Endothelial cell of umbilical vein (primary cell): ENCODE measurements at regions not wholly inside any gene's neighbourhood (a gene's known extent, or its start where the extent isn't known, plus 50 kb on each side); places are given as distances from the start of the nearest gene placed in this dataset.

Source experiments
- BruUV-seq: library from RNA; stranded (reverse); fragments of 400-500 nt; replicated peaks from 2 replicates; lab custom pipeline; 2021; lab: Mats Ljungman, UMichigan
- CTCF ChIA-PET: fragments of 300-600, 350-600 bp; sonication (Branson Sonifier 250); formaldehyde crosslinking; loops from one replicate; lab custom pipeline; 2021; ENCODE audit warnings: antibody characterized with exemption, inconsistent platforms; lab: Charles Lee
- POLR2A ChIA-PET: fragments of 300-600, 350-600 bp; sonication (Branson Sonifier 250); formaldehyde crosslinking; loops from one replicate; lab custom pipeline; 2021; ENCODE audit warnings: antibody characterized with exemption, inconsistent platforms; lab: Charles Lee
- DNase-seq: peaks from one replicate; pipeline ENCODE4 v3.0.0-alpha.2; 2011; ENCODE audit warnings: low read depth, low spot score
- FAIRE-seq: peaks from 2 replicates; lab custom pipeline; 2011; peaks lifted over from hg19 to GRCh38; lab: Jason Lieb, UNC
- H2AFZ ChIP-seq: 2 replicates; pipeline ENCODE4 v1.6.0; 2012; ENCODE audit warnings: low read depth, low read length, control low read depth, inconsistent platforms
- H3K27ac ChIP-seq: 2 replicates; pipeline ENCODE4 v1.5.1; 2011; ENCODE audit warnings: low read depth, mild to moderate bottlenecking, control low read depth, low read length, moderate library complexity; ENCODE audit not compliant: insufficient read depth
- H3K27me3 ChIP-seq, 2 experiments: 2 replicates each; pipeline versions ENCODE4 v1.6.0 to v1.6.1; 2011; ENCODE audit warnings: low read length in 2 of 2, mixed read lengths in 1 of 2; ENCODE audit not compliant: control insufficient read depth in 2 of 2, insufficient read depth in 2 of 2
- H3K36me3 ChIP-seq, 2 experiments: 2 replicates in 1 of 2; 3 replicates in 1 of 2; pipeline ENCODE4 v1.5.1; 2011; ENCODE audit warnings: low read length in 2 of 2, mild to moderate bottlenecking in 1 of 2, moderate library complexity in 1 of 2; ENCODE audit not compliant: control insufficient read depth in 2 of 2, insufficient read depth in 2 of 2; ENCODE audit errors: extremely low read depth in 1 of 2
- H3K4me1 ChIP-seq: 3 replicates; pipeline ENCODE4 v1.5.1; 2011; ENCODE audit warnings: mild to moderate bottlenecking, low read length; ENCODE audit not compliant: control insufficient read depth, insufficient read depth; ENCODE audit errors: extremely low read depth
- H3K4me2 ChIP-seq: 2 replicates; pipeline ENCODE4 v1.6.1; 2011; ENCODE audit warnings: low read length, control low read depth, mixed read lengths; ENCODE audit not compliant: insufficient read depth
- H3K4me3 ChIP-seq, 3 experiments: fragments of 200-600 bp in 1 of 3; sonication (generic), shearing (Covaris generic) in 1 of 3; replicated peaks in 1 of 3; 2 replicates each; pipeline ENCODE4 v1.5.1; 2011 to 2016; ENCODE audit warnings: control low read depth in 3 of 3, low read length in 3 of 3, mild to moderate bottlenecking in 2 of 3, inconsistent platforms in 1 of 3, low read depth in 1 of 3, moderate library complexity in 1 of 3; ENCODE audit not compliant: insufficient read depth in 1 of 3
- H3K79me2 ChIP-seq: 2 replicates; pipeline ENCODE4 v1.6.0; 2012; ENCODE audit warnings: low read length, inconsistent platforms; ENCODE audit not compliant: control insufficient read depth, insufficient read depth
- H3K9ac ChIP-seq: replicated peaks from 2 replicates; pipeline ENCODE3; 2011; ENCODE audit warnings: low read length, control low read depth; ENCODE audit not compliant: insufficient read depth; ENCODE audit errors: extremely low read depth
- H3K9me1 ChIP-seq: replicated peaks from 3 replicates; pipeline ENCODE4 v1.6.0; 2011; ENCODE audit warnings: mild to moderate bottlenecking, low read length; ENCODE audit not compliant: control insufficient read depth, insufficient read depth; ENCODE audit errors: extremely low read depth
- H3K9me3 ChIP-seq: replicated peaks from 2 replicates; pipeline ENCODE4 v1.5.1; 2012; ENCODE audit warnings: low read length, inconsistent platforms; ENCODE audit not compliant: control insufficient read depth, insufficient read depth
- H4K20me1 ChIP-seq: replicated peaks from 2 replicates; pipeline ENCODE3; 2011; ENCODE audit warnings: mild to moderate bottlenecking, low read length; ENCODE audit not compliant: control insufficient read depth, insufficient read depth; ENCODE audit errors: extremely low read depth
- CTCF ChIP-seq, 2 donors: IDR thresholded peaks; 1 replicate in 1 of 2; 2 replicates in 1 of 2; pipeline ENCODE4 v1.5.1; 2011; ENCODE audit warnings: low read length in 2 of 2, mild to moderate bottlenecking in 2 of 2, moderate library complexity in 2 of 2, control low read depth in 1 of 2, inconsistent platforms in 1 of 2, low read depth in 1 of 2; ENCODE audit not compliant: insufficient read depth in 1 of 2; ENCODE audit errors: extremely low read depth in 1 of 2
- EZH2 ChIP-seq: IDR thresholded peaks from 2 replicates; pipeline ENCODE4 v1.6.1; 2012; ENCODE audit warnings: borderline replicate concordance, low read depth, mild to moderate bottlenecking, moderate library complexity, low read length, inconsistent platforms; ENCODE audit not compliant: severe bottlenecking
- FOS ChIP-seq: IDR thresholded peaks from 2 replicates; pipeline ENCODE4 v1.6.1; 2011; ENCODE audit warnings: mild to moderate bottlenecking, low read length, moderate library complexity, borderline replicate concordance; ENCODE audit not compliant: insufficient read depth
- GATA2 ChIP-seq: IDR thresholded peaks from 2 replicates; pipeline ENCODE4 v1.7.0; 2011; ENCODE audit warnings: low read depth, mild to moderate bottlenecking, moderate library complexity, mixed read lengths, low read length; ENCODE audit not compliant: insufficient read length, insufficient read depth
- JUN ChIP-seq: IDR thresholded peaks from 2 replicates; pipeline ENCODE4 v1.6.1; 2011; ENCODE audit warnings: borderline replicate concordance, low read depth; ENCODE audit not compliant: insufficient read length, insufficient read depth
- MAX ChIP-seq: IDR thresholded peaks from 2 replicates; pipeline ENCODE4 v1.6.1; 2011; ENCODE audit not compliant: insufficient read depth, insufficient read length
- MYC ChIP-seq: IDR thresholded peaks from one replicate; pipeline ENCODE4 v1.6.1; 2011; ENCODE audit warnings: mild to moderate bottlenecking, low read depth, low read length
- POLR2A ChIP-seq: IDR thresholded peaks from 2 replicates; pipeline ENCODE4 v1.6.1; 2012; ENCODE audit warnings: low read depth, mild to moderate bottlenecking, control low read depth, low read length
- POLR2AphosphoS5 ChIP-seq: IDR thresholded peaks from 2 replicates; pipeline ENCODE4 v1.6.1; 2012; ENCODE audit warnings: low read depth, mild to moderate bottlenecking, control low read depth, low read length, moderate library complexity; ENCODE audit not compliant: insufficient read depth
- dilution Hi-C: fragments of 300-500 bp; cut with MboI; formaldehyde crosslinking; loops from one replicate; pipeline ENCODE4 v1.15.0; 2019; ENCODE audit warnings: low sequenced_read_pairs; ENCODE audit not compliant: extremely low pct_ligation_motif_present
- intact Hi-C: fragments of 100-400 bp; cut with micrococcal nuclease; formaldehyde crosslinking; loops from one replicate; pipeline ENCODE4 v1.10.0; 2022

- dilution Hi-C loops (no loop called here), intact Hi-C loops (no loop called here)
- no peak overlapping the region for H3K9ac ChIP-seq
- BruUV-seq, result no TSS peak
- H3K27me3 ChIP-seq, result no peaks in the 10 kb centered on the region
- H3K27ac ChIP-seq, result no peak overlapping the region
- no peak for TF ChIP-seq JUN
- no peak for TF ChIP-seq MAX
- TF ChIP-seq GATA2, result no peak
- ChIA-PET POLR2A (no interaction called here), CTCF (no interaction called here)
- no peak overlapping the region for H3K4me2 ChIP-seq
- DNase-seq, result no peak
- no peaks in the 10 kb centered on the region for H3K36me3 ChIP-seq
- H2AFZ ChIP-seq, result no peak overlapping the region
- no peak overlapping the region for H3K4me3 ChIP-seq
- H3K4me1 ChIP-seq, result no peaks in the 10 kb centered on the region
- no peak for FAIRE-seq
- H3K9me3 ChIP-seq, result no peaks in the 10 kb centered on the region
- H4K20me1 ChIP-seq, result no peaks in the 10 kb centered on the region
- no peaks in the 10 kb centered on the region for H3K79me2 ChIP-seq
- no peaks in the 10 kb centered on the region for H3K9me1 ChIP-seq
Measured at GRCh38 chr5:144638787-144639186, 468.1 kb downstream of the KCTD16 start.

- intact Hi-C loops, result no loop called here
- H4K20me1 ChIP-seq, result no peaks in the 10 kb centered on the region
- no peaks in the 10 kb centered on the region for H3K27me3 ChIP-seq
- H3K4me3 ChIP-seq, result no peak overlapping the region
- CTCF ChIA-PET, result no interaction called here
- no peaks in the 10 kb centered on the region for H3K79me2 ChIP-seq
- no peaks in the 10 kb centered on the region for H3K9me3 ChIP-seq
- H3K27ac ChIP-seq, result no peak overlapping the region
- BruUV-seq, result no TSS peak
- dilution Hi-C loops, result no loop called here
- FAIRE-seq, result no peak
- H2AFZ ChIP-seq, result no peak overlapping the region
- H3K9me1 ChIP-seq, result no peaks in the 10 kb centered on the region
- no peaks in the 10 kb centered on the region for H3K4me1 ChIP-seq
- POLR2A ChIA-PET, result no interaction called here
- no peaks in the 10 kb centered on the region for H3K36me3 ChIP-seq
- no peak overlapping the region for H3K9ac ChIP-seq
- H3K4me2 ChIP-seq, result no peak overlapping the region
- DNase-seq, result no peak
- no peak for TF ChIP-seq POLR2AphosphoS5
- no peak for TF ChIP-seq POLR2A
- TF ChIP-seq JUN, result no peak
- no peak for TF ChIP-seq FOS
- TF ChIP-seq MAX, result no peak
- TF ChIP-seq GATA2, result no peak
- no peak for TF ChIP-seq CTCF (IDR thresholded peaks at IDR 0.05; ENCODE audit: extremely low read depth in 1 of 2, insufficient read depth in 1 of 2, low read depth in 1 of 2, low read length in 2 of 2)
- no peak for TF ChIP-seq EZH2
- TF ChIP-seq MYC, result no peak
Measured at GRCh38 chr5:144634138-144634537, 463.5 kb downstream of the KCTD16 start.
